H1 (cell line): ENCODE measurements at regions not wholly inside any gene's neighbourhood (a gene's known extent, or its start where the extent isn't known, plus 50 kb on each side); places are given as distances from the start of the nearest gene placed in this dataset.

Experiments
- EGR1 ChIP-seq: IDR thresholded peaks from 2 replicates; pipeline ENCODE4 v1.6.1; 2011; ENCODE audit warnings: low read depth, low read length, borderline replicate concordance
- MAFK ChIP-seq: IDR thresholded peaks from 2 replicates; pipeline ENCODE4 v1.6.1; 2012; ENCODE audit warnings: low read depth, mild to moderate bottlenecking, improper control_type of control experiment, low read length
- POLR2AphosphoS5 ChIP-seq: IDR thresholded peaks from 2 replicates; pipeline ENCODE4 v1.6.1; 2011; ENCODE audit warnings: low read depth, low read length
- POU5F1 ChIP-seq: IDR thresholded peaks from 2 replicates; pipeline ENCODE4 v1.6.1; 2011; ENCODE audit warnings: low read depth, mild to moderate bottlenecking, low read length, moderate library complexity
- TBP ChIP-seq: IDR thresholded peaks from 2 replicates; pipeline ENCODE4 v1.6.1; 2011; ENCODE audit warnings: low read depth, low read length, improper control_type of control experiment
- TF ChIP-seq, protein P1 (sequence below): IDR thresholded peaks from 2 replicates; pipeline ENCODE4 v1.6.1; 2011; ENCODE audit warnings: low read depth, mild to moderate bottlenecking, low read length; ENCODE audit not compliant: insufficient read depth

DNA sequence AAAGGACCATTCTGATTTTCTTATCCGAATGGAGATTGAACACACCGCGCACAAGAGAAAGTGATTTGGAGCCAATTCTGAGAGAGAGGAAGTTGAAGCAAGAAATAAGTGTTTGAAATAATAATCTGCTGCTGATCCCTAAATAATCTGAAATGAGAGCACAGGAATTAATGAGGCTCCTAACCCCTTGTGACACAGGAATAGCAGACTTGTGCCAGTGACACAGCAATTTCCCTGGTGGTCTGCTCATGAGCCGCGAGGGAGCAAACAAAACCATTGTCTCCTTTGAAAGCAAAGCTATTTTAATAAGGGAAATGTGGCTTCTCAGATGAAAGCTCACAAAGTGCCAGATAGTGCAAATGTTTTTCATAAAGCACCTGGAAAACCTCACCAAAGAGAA, 936.1 kb upstream of the WWC1 start (continued):
- TF ChIP-seq, protein P1, sequence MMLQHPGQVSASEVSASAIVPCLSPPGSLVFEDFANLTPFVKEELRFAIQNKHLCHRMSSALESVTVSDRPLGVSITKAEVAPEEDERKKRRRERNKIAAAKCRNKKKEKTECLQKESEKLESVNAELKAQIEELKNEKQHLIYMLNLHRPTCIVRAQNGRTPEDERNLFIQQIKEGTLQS: no peak
- TF ChIP-seq EGR1 (no peak), TBP (no peak), POLR2AphosphoS5 (no peak), MAFK (no peak), POU5F1 (no peak)
